ENCODE measurements at regions not wholly inside any gene's neighbourhood (a gene's known extent, or its start where the extent isn't known, plus 50 kb on each side); places are given as distances from the start of the nearest gene placed in this dataset.

DNA sequence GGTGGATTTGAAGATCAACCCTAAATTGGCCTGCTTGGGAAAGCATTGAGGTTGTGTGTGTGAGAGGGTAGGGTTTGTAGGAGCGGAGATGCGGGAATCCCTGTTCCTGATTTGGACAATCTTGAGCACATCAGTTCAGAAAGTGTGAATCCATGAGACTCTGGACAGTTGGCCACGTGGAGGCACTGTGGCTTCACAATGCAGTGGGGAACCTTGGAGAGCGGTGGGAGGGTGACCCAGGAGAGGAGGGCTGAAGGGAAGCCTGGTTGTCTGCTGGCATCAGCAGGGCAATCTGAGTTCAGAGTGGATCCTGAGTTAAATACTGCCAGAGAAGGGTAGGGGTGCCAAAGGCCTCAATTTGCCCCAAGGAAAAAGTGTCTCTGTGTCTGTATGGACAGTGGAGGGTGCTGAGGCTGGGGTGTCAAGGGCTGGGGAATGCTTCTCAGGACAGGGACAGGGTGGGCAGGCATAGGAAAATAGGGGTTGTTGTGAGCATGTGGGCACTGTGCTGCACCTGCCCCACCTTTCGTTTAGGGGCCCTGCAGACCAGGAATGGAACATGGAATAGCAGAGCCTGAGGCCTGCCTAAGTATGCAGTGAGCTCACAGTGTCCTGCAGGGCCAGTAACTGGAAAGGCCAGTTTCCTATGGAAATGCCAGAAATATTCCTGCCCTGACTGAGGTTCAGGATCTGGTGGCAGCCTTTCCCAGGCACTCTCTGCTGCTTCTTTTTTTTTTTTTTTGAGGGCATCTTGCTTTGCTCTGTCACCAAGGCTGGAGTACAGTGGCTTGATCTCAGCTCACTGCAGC, 162.9 kb upstream of the PRSS58 start:
- no peak for TF ChIP-seq EP300 (IDR thresholded peaks at IDR 0.05)
- TF ChIP-seq, protein P1, sequence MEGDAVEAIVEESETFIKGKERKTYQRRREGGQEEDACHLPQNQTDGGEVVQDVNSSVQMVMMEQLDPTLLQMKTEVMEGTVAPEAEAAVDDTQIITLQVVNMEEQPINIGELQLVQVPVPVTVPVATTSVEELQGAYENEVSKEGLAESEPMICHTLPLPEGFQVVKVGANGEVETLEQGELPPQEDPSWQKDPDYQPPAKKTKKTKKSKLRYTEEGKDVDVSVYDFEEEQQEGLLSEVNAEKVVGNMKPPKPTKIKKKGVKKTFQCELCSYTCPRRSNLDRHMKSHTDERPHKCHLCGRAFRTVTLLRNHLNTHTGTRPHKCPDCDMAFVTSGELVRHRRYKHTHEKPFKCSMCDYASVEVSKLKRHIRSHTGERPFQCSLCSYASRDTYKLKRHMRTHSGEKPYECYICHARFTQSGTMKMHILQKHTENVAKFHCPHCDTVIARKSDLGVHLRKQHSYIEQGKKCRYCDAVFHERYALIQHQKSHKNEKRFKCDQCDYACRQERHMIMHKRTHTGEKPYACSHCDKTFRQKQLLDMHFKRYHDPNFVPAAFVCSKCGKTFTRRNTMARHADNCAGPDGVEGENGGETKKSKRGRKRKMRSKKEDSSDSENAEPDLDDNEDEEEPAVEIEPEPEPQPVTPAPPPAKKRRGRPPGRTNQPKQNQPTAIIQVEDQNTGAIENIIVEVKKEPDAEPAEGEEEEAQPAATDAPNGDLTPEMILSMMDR (IDR thresholded peaks at IDR 0.05), result no peak

Data from upper lobe of left lung (tissue), 4 donors.